ENCODE measurements at regions not wholly inside any gene's neighbourhood (a gene's known extent, or its start where the extent isn't known, plus 50 kb on each side); places are given as distances from the start of the nearest gene placed in this dataset.

DNA sequence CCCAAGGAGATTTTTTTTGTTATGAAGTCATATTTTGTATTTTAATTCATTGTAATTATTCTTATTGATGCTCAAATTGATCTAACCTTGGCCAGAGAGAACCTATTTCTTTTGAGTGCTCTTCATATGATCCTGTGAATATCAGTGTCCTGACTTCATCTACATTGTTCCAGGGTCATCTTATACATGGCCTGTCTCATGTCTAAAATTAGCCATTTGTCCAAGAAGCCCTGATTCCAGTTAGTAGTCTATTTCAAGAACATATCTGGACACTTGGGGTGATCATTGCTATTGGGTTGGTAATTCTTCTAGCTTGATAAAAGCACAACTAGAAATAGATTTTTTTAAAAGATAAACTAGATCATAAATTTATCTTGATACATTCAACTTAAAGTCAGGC, 266.2 kb downstream of the SPRY1 start:
- no peak for TF ChIP-seq POLR2A (IDR thresholded peaks at IDR 0.05)
- TF ChIP-seq CTCF (IDR thresholded peaks at IDR 0.05): no peak

Measured in upper lobe of left lung (tissue), 4 donors.